ENCODE measurements at regions not wholly inside any gene's neighbourhood (a gene's known extent, or its start where the extent isn't known, plus 50 kb on each side); places are given as distances from the start of the nearest gene placed in this dataset.

- intact Hi-C loops (cut with DNase I, micrococcal nuclease), result no loop called here
- DNase-seq (no peak), ATAC-seq (no peak)
- H3K9me3 ChIP-seq, result no peaks in the 10 kb centered on the region
- TF ChIP-seq CTCF (IDR thresholded peaks at IDR 0.05), result no peak
- H3K4me3 ChIP-seq, result no peak overlapping the region
- H3K36me3 ChIP-seq (ENCODE audit: low read depth), result no peaks in the 10 kb centered on the region
- H3K4me1 ChIP-seq (ENCODE audit: low read depth), result no peaks in the 10 kb centered on the region
Measured at GRCh38 chr10:65197935-65198334, 1676.7 kb downstream of the REEP3 start.

GRCh38 chr10:65201491-65201890 lies 1680.3 kb downstream of the REEP3 start:
- no peak for TF ChIP-seq CTCF (IDR thresholded peaks at IDR 0.05)
- no peaks in the 10 kb centered on the region for H3K4me1 ChIP-seq (ENCODE audit: low read depth)
- intact Hi-C loops (cut with DNase I, micrococcal nuclease), result no loop called here
- no peak overlapping the region for H3K4me3 ChIP-seq
- DNase-seq (no peak), ATAC-seq (no peak)
- H3K36me3 ChIP-seq (ENCODE audit: low read depth), result no peaks in the 10 kb centered on the region
- H3K9me3 ChIP-seq, result no peaks in the 10 kb centered on the region

GRCh38 chr10:65204999-65205398 lies 1683.8 kb downstream of the REEP3 start:
- ATAC-seq (no peak), DNase-seq (no peak)
- intact Hi-C loops (cut with DNase I, micrococcal nuclease), result no loop called here
- H3K36me3 ChIP-seq (ENCODE audit: low read depth), result no peaks in the 10 kb centered on the region
- no peaks in the 10 kb centered on the region for H3K4me1 ChIP-seq (ENCODE audit: low read depth)
- no peak for TF ChIP-seq CTCF (IDR thresholded peaks at IDR 0.05)
- no peaks in the 10 kb centered on the region for H3K9me3 ChIP-seq
- no peak overlapping the region for H3K4me3 ChIP-seq

- intact Hi-C loops (cut with DNase I, micrococcal nuclease), result no loop called here
- no peak for ATAC-seq
- H3K4me3 ChIP-seq, result no peak overlapping the region
- no peaks in the 10 kb centered on the region for H3K36me3 ChIP-seq (ENCODE audit: low read depth)
- no peaks in the 10 kb centered on the region for H3K9me3 ChIP-seq
- no peaks in the 10 kb centered on the region for H3K4me1 ChIP-seq (ENCODE audit: low read depth)
- no peak for TF ChIP-seq CTCF (IDR thresholded peaks at IDR 0.05)
- DNase-seq, result no peak
Measured at GRCh38 chr10:65213170-65213569, 1692.0 kb downstream of the REEP3 start.

- no peak for ATAC-seq
- intact Hi-C loops (cut with DNase I, micrococcal nuclease), result no loop called here
- no peak for TF ChIP-seq CTCF (IDR thresholded peaks at IDR 0.05)
- no peaks in the 10 kb centered on the region for H3K9me3 ChIP-seq
- H3K4me1 ChIP-seq (ENCODE audit: low read depth), result no peaks in the 10 kb centered on the region
- no peak for DNase-seq
- no peaks in the 10 kb centered on the region for H3K36me3 ChIP-seq (ENCODE audit: low read depth)
- H3K4me3 ChIP-seq, result no peak overlapping the region
Measured at GRCh38 chr10:65219444-65219843, 1698.2 kb downstream of the REEP3 start.

GRCh38 chr10:65231148-65231547 lies 1694.7 kb upstream of the LRRTM3 start:
- intact Hi-C loops (cut with DNase I, micrococcal nuclease), result no loop called here
- no peak for DNase-seq
- H3K4me1 ChIP-seq (ENCODE audit: low read depth), result peaks cover 8% of the 10 kb centered on the region
- ATAC-seq, result no peak
- H3K36me3 ChIP-seq (ENCODE audit: low read depth), result no peaks in the 10 kb centered on the region
- TF ChIP-seq CTCF (IDR thresholded peaks at IDR 0.05), result no peak
- no peaks in the 10 kb centered on the region for H3K9me3 ChIP-seq
- no peak overlapping the region for H3K4me3 ChIP-seq
